ENCODE measurements at regions not wholly inside any gene's neighbourhood (a gene's known extent, or its start where the extent isn't known, plus 50 kb on each side); places are given as distances from the start of the nearest gene placed in this dataset.

- DNase-seq = no peak
Measured at GRCh38 chr1:239803781-239804180, 287.9 kb upstream of the FMN2 start.

- no peak for DNase-seq
Measured at GRCh38 chr1:239804266-239804665, 287.4 kb upstream of the FMN2 start.

GRCh38 chr1:239805042-239805441, 286.6 kb upstream of the FMN2 start:
- DNase-seq = no peak

GRCh38 chr1:239805851-239806772, 285.6 kb upstream of the FMN2 start:
- no peak for DNase-seq

- DNase-seq = no peak
Measured at GRCh38 chr1:239806897-239807296, 284.8 kb upstream of the FMN2 start.

- DNase-seq = no peak
Measured at GRCh38 chr1:239807361-239807760, 284.3 kb upstream of the FMN2 start.

- DNase-seq = no peak
Measured at GRCh38 chr1:239810061-239810481, 281.6 kb upstream of the FMN2 start.

- DNase-seq = peak; percentile 34
Measured at GRCh38 chr1:239811211-239811885, 280.3 kb upstream of the FMN2 start.

GRCh38 chr1:239812580-239812979, 279.1 kb upstream of the FMN2 start:
- DNase-seq = no peak

GRCh38 chr1:239814306-239814881, 277.3 kb upstream of the FMN2 start:
- DNase-seq = peak; percentile 49

- no peak for DNase-seq
Measured at GRCh38 chr1:239815074-239815473, 276.6 kb upstream of the FMN2 start.

- DNase-seq = no peak
Measured at GRCh38 chr1:239816081-239816782, 275.5 kb upstream of the FMN2 start.

GRCh38 chr1:239817276-239817675, 274.4 kb upstream of the FMN2 start:
- DNase-seq = no peak

GRCh38 chr1:239817801-239818200, 273.9 kb upstream of the FMN2 start:
- no peak for DNase-seq

GRCh38 chr1:239819096-239819495, 272.6 kb upstream of the FMN2 start:
- DNase-seq = no peak

- no peak for DNase-seq
Measured at GRCh38 chr1:239819756-239820250, 271.9 kb upstream of the FMN2 start.

GRCh38 chr1:239823852-239824251, 267.8 kb upstream of the FMN2 start:
- no peak for DNase-seq

- no peak for DNase-seq
Measured at GRCh38 chr1:239826211-239826610, 265.5 kb upstream of the FMN2 start.

GRCh38 chr1:239826736-239827135, 264.9 kb upstream of the FMN2 start:
- DNase-seq = no peak

GRCh38 chr1:239829535-239829934, 262.1 kb upstream of the FMN2 start:
- DNase-seq = no peak

- no peak for DNase-seq
Measured at GRCh38 chr1:239831577-239832355, 259.9 kb upstream of the FMN2 start.

GRCh38 chr1:239833723-239834122, 258.0 kb upstream of the FMN2 start:
- DNase-seq = no peak

All from stimulated activated CD4-positive, alpha-beta T cell treated with anti-CD3 and anti-CD28 coated beads, Interleukin-15, amount 100 ng/mL, for 24 hours (primary cell).